ENCODE measurements at regions not wholly inside any gene's neighbourhood (a gene's known extent, or its start where the extent isn't known, plus 50 kb on each side); places are given as distances from the start of the nearest gene placed in this dataset.

GRCh38 chr1:208944981-208945451 is 638.5 kb upstream of the CAMK1G start:
- Mint-ChIP-seq H3K36me3 (ENCODE audit: insufficient read depth in 2 of 2) (no peaks in the 10 kb centered on the region), H3K27me3 (ENCODE audit: low read depth) (peaks cover 33% of the 10 kb centered on the region), H3K27ac (no peak overlapping the region), H3K9me3 (no peaks in the 10 kb centered on the region), H3K4me3 (no peak overlapping the region), H3K4me1 (ENCODE audit: low read depth) (no peaks in the 10 kb centered on the region)
- ATAC-seq (replicated peaks in 1 of 2) (no peak), DNase-seq (no peak)

GRCh38 chr1:208950206-208950605 is 633.3 kb upstream of the CAMK1G start:
- DNase-seq (no peak), ATAC-seq (replicated peaks in 1 of 2) (no peak)
- H3K27ac Mint-ChIP-seq: no peak overlapping the region
- no peaks in the 10 kb centered on the region for H3K4me1 Mint-ChIP-seq (ENCODE audit: low read depth)
- H3K27me3 Mint-ChIP-seq (ENCODE audit: low read depth): peaks cover 22% of the 10 kb centered on the region
- no peaks in the 10 kb centered on the region for H3K36me3 Mint-ChIP-seq (ENCODE audit: insufficient read depth in 2 of 2)
- H3K4me3 Mint-ChIP-seq: no peak overlapping the region
- peaks cover 0 to 3% of the 10 kb centered on the region in 2 donors for H3K9me3 Mint-ChIP-seq

GRCh38 chr1:208951026-208951525 is 632.4 kb upstream of the CAMK1G start:
- ATAC-seq (replicated peaks in 1 of 2) (no peak), DNase-seq (no peak)
- no peaks in the 10 kb centered on the region for H3K4me1 Mint-ChIP-seq (ENCODE audit: low read depth)
- H3K36me3 Mint-ChIP-seq (ENCODE audit: insufficient read depth in 2 of 2): no peaks in the 10 kb centered on the region
- peaks cover under 1 to 3% of the 10 kb centered on the region in 2 donors for H3K9me3 Mint-ChIP-seq
- no peak overlapping the region for H3K4me3 Mint-ChIP-seq
- no peak overlapping the region for H3K27ac Mint-ChIP-seq
- peaks cover 21% of the 10 kb centered on the region for H3K27me3 Mint-ChIP-seq (ENCODE audit: low read depth)

GRCh38 chr1:208951908-208952307 is 631.6 kb upstream of the CAMK1G start:
- H3K9me3 Mint-ChIP-seq: peaks cover 3 to 5% of the 10 kb centered on the region in 2 donors
- H3K4me1 Mint-ChIP-seq (ENCODE audit: low read depth): no peaks in the 10 kb centered on the region
- peaks cover 13% of the 10 kb centered on the region for H3K27me3 Mint-ChIP-seq (ENCODE audit: low read depth)
- H3K4me3 Mint-ChIP-seq: no peak overlapping the region
- ATAC-seq (replicated peaks in 1 of 2): no peak
- no peak overlapping the region for H3K27ac Mint-ChIP-seq
- no peak for DNase-seq
- no peaks in the 10 kb centered on the region for H3K36me3 Mint-ChIP-seq (ENCODE audit: insufficient read depth in 2 of 2)

- H3K4me3 Mint-ChIP-seq: no peak overlapping the region
- no peak overlapping the region for H3K27ac Mint-ChIP-seq
- no peaks in the 10 kb centered on the region for H3K27me3 Mint-ChIP-seq (ENCODE audit: low read depth)
- H3K36me3 Mint-ChIP-seq (ENCODE audit: insufficient read depth in 2 of 2): no peaks in the 10 kb centered on the region
- H3K9me3 Mint-ChIP-seq: peaks cover 2 to 5% of the 10 kb centered on the region in 2 donors
- H3K4me1 Mint-ChIP-seq (ENCODE audit: low read depth): no peaks in the 10 kb centered on the region
- no peak for ATAC-seq (replicated peaks in 1 of 2)
- no peak for DNase-seq
Measured at GRCh38 chr1:208962867-208963266, 620.6 kb upstream of the CAMK1G start.

- Mint-ChIP-seq H3K27ac (no peak overlapping the region), H3K9me3 (peaks cover 0 to 2% of the 10 kb centered on the region in 2 donors), H3K4me3 (no peak overlapping the region), H3K36me3 (ENCODE audit: insufficient read depth in 2 of 2) (no peaks in the 10 kb centered on the region), H3K4me1 (ENCODE audit: low read depth) (no peaks in the 10 kb centered on the region), H3K27me3 (ENCODE audit: low read depth) (peaks cover 6% of the 10 kb centered on the region)
- no peak for ATAC-seq (replicated peaks in 1 of 2)
- DNase-seq: no peak
Measured at GRCh38 chr1:208965351-208965750, 618.2 kb upstream of the CAMK1G start.

GRCh38 chr1:208967334-208967733 is 616.2 kb upstream of the CAMK1G start:
- no peak overlapping the region for H3K27ac Mint-ChIP-seq

GRCh38 chr1:208974717-208975116 is 608.8 kb upstream of the CAMK1G start:
- Mint-ChIP-seq H3K27ac (no peak overlapping the region), H3K9me3 (no peaks in the 10 kb centered on the region), H3K4me3 (no peak overlapping the region), H3K27me3 (ENCODE audit: low read depth) (peaks cover 20% of the 10 kb centered on the region), H3K4me1 (ENCODE audit: low read depth) (no peaks in the 10 kb centered on the region), H3K36me3 (ENCODE audit: insufficient read depth in 2 of 2) (no peaks in the 10 kb centered on the region)
- ATAC-seq (replicated peaks in 1 of 2): no peak
- DNase-seq: no peak

More at GRCh38 chr1:208967334-208967733, 616.2 kb upstream of the CAMK1G start:
- ATAC-seq (replicated peaks in 1 of 2) (no peak), DNase-seq (no peak)
- Mint-ChIP-seq H3K36me3 (ENCODE audit: insufficient read depth in 2 of 2) (no peaks in the 10 kb centered on the region), H3K4me3 (no peak overlapping the region), H3K4me1 (ENCODE audit: low read depth) (no peaks in the 10 kb centered on the region), H3K27me3 (ENCODE audit: low read depth) (peaks cover 7% of the 10 kb centered on the region), H3K9me3 (no peaks in the 10 kb centered on the region)

GRCh38 chr1:208975456-208975855 is 608.1 kb upstream of the CAMK1G start:
- no peaks in the 10 kb centered on the region for H3K9me3 Mint-ChIP-seq
- H3K27ac Mint-ChIP-seq: no peak overlapping the region
- no peaks in the 10 kb centered on the region for H3K4me1 Mint-ChIP-seq (ENCODE audit: low read depth)
- no peak for ATAC-seq (replicated peaks in 1 of 2)
- DNase-seq: no peak
- H3K36me3 Mint-ChIP-seq (ENCODE audit: insufficient read depth in 2 of 2): no peaks in the 10 kb centered on the region
- peaks cover 13% of the 10 kb centered on the region for H3K27me3 Mint-ChIP-seq (ENCODE audit: low read depth)
- no peak overlapping the region for H3K4me3 Mint-ChIP-seq

GRCh38 chr1:208977012-208977411 is 606.5 kb upstream of the CAMK1G start:
- Mint-ChIP-seq H3K4me1 (ENCODE audit: low read depth) (no peaks in the 10 kb centered on the region), H3K36me3 (ENCODE audit: insufficient read depth in 2 of 2) (no peaks in the 10 kb centered on the region), H3K27me3 (ENCODE audit: low read depth) (peaks cover 13% of the 10 kb centered on the region), H3K27ac (no peak overlapping the region), H3K4me3 (no peak overlapping the region), H3K9me3 (no peaks in the 10 kb centered on the region)
- DNase-seq (no peak), ATAC-seq (replicated peaks in 1 of 2) (no peak)

GRCh38 chr1:208977638-208978256 is 605.8 kb upstream of the CAMK1G start:
- no peak overlapping the region for H3K27ac Mint-ChIP-seq
- no peaks in the 10 kb centered on the region for H3K4me1 Mint-ChIP-seq (ENCODE audit: low read depth)
- ATAC-seq (replicated peaks in 1 of 2) (no peak), DNase-seq (no peak)
- no peaks in the 10 kb centered on the region for H3K9me3 Mint-ChIP-seq
- peaks cover 13% of the 10 kb centered on the region for H3K27me3 Mint-ChIP-seq (ENCODE audit: low read depth)
- no peak overlapping the region for H3K4me3 Mint-ChIP-seq
- no peaks in the 10 kb centered on the region for H3K36me3 Mint-ChIP-seq (ENCODE audit: insufficient read depth in 2 of 2)

GRCh38 chr1:208979776-208980175 is 603.7 kb upstream of the CAMK1G start:
- no peaks in the 10 kb centered on the region for H3K4me1 Mint-ChIP-seq (ENCODE audit: low read depth)
- H3K27ac Mint-ChIP-seq: no peak overlapping the region
- DNase-seq (no peak), ATAC-seq (replicated peaks in 1 of 2) (no peak)
- no peaks in the 10 kb centered on the region for H3K36me3 Mint-ChIP-seq (ENCODE audit: insufficient read depth in 2 of 2)
- no peak overlapping the region for H3K4me3 Mint-ChIP-seq
- H3K9me3 Mint-ChIP-seq: no peaks in the 10 kb centered on the region
- peaks cover 13% of the 10 kb centered on the region for H3K27me3 Mint-ChIP-seq (ENCODE audit: low read depth)

- H3K36me3 Mint-ChIP-seq (ENCODE audit: insufficient read depth in 2 of 2): no peaks in the 10 kb centered on the region
- ATAC-seq (replicated peaks in 1 of 2): no peak
- H3K9me3 Mint-ChIP-seq: no peaks in the 10 kb centered on the region
Measured at GRCh38 chr1:208980605-208981004, 602.9 kb upstream of the CAMK1G start.

GRCh38 chr1:208985231-208985630 is 598.3 kb upstream of the CAMK1G start:
- Mint-ChIP-seq H3K9me3 (peaks cover 0 to 2% of the 10 kb centered on the region in 2 donors), H3K27ac (no peak overlapping the region), H3K36me3 (ENCODE audit: insufficient read depth in 2 of 2) (peaks cover 0 to 6% of the 10 kb centered on the region in 2 donors), H3K27me3 (ENCODE audit: low read depth) (no peaks in the 10 kb centered on the region), H3K4me1 (ENCODE audit: low read depth) (peaks cover 21% of the 10 kb centered on the region), H3K4me3 (no peak overlapping the region)
- DNase-seq (no peak), ATAC-seq (replicated peaks in 1 of 2) (no peak)

More at GRCh38 chr1:208980605-208981004, 602.9 kb upstream of the CAMK1G start:
- H3K27ac Mint-ChIP-seq: no peak overlapping the region
- DNase-seq: no peak
- H3K4me1 Mint-ChIP-seq (ENCODE audit: low read depth): no peaks in the 10 kb centered on the region
- H3K27me3 Mint-ChIP-seq (ENCODE audit: low read depth): peaks cover 13% of the 10 kb centered on the region
- H3K4me3 Mint-ChIP-seq: no peak overlapping the region

All from activated T-cell treated with anti-CD3 and anti-CD28 coated beads, Interleukin-2, amount 50 U/mL, for 72 hours (primary cell).